HL-60 (cell line): ENCODE measurements at regions not wholly inside any gene's neighbourhood (a gene's known extent, or its start where the extent isn't known, plus 50 kb on each side); places are given as distances from the start of the nearest gene placed in this dataset.

Source experiments
- CTCF ChIP-seq: IDR thresholded peaks from one replicate; pipeline ENCODE4 v1.5.1; 2011; ENCODE audit warnings: low read length, control low read depth, inconsistent platforms; ENCODE audit not compliant: insufficient read depth
- GABPA ChIP-seq: IDR thresholded peaks from 2 replicates; pipeline ENCODE4 v1.6.1; 2012; ENCODE audit warnings: low read depth
- POLR2AphosphoS5 ChIP-seq: IDR thresholded peaks from 2 replicates; pipeline ENCODE4 v1.6.1; 2012; ENCODE audit warnings: low read depth
- SPI1 ChIP-seq: IDR thresholded peaks from 2 replicates; pipeline ENCODE4 v1.6.1; 2012; ENCODE audit warnings: low read depth, mild to moderate bottlenecking, borderline replicate concordance
- TF ChIP-seq, protein P1 (sequence below): IDR thresholded peaks from 2 replicates; pipeline ENCODE4 v1.6.1; 2012; ENCODE audit warnings: low read depth; ENCODE audit not compliant: insufficient replicate concordance

- TF ChIP-seq, protein P1, sequence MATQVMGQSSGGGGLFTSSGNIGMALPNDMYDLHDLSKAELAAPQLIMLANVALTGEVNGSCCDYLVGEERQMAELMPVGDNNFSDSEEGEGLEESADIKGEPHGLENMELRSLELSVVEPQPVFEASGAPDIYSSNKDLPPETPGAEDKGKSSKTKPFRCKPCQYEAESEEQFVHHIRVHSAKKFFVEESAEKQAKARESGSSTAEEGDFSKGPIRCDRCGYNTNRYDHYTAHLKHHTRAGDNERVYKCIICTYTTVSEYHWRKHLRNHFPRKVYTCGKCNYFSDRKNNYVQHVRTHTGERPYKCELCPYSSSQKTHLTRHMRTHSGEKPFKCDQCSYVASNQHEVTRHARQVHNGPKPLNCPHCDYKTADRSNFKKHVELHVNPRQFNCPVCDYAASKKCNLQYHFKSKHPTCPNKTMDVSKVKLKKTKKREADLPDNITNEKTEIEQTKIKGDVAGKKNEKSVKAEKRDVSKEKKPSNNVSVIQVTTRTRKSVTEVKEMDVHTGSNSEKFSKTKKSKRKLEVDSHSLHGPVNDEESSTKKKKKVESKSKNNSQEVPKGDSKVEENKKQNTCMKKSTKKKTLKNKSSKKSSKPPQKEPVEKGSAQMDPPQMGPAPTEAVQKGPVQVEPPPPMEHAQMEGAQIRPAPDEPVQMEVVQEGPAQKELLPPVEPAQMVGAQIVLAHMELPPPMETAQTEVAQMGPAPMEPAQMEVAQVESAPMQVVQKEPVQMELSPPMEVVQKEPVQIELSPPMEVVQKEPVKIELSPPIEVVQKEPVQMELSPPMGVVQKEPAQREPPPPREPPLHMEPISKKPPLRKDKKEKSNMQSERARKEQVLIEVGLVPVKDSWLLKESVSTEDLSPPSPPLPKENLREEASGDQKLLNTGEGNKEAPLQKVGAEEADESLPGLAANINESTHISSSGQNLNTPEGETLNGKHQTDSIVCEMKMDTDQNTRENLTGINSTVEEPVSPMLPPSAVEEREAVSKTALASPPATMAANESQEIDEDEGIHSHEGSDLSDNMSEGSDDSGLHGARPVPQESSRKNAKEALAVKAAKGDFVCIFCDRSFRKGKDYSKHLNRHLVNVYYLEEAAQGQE: no peak
- TF ChIP-seq POLR2AphosphoS5 (no peak), CTCF (no peak), GABPA (no peak), SPI1 (no peak)
Observed at GRCh38 chr3:27056326-27056725, 312.9 kb downstream of the NEK10 start.
